ENCODE measurements at regions not wholly inside any gene's neighbourhood (a gene's known extent, or its start where the extent isn't known, plus 50 kb on each side); places are given as distances from the start of the nearest gene placed in this dataset.

DNA sequence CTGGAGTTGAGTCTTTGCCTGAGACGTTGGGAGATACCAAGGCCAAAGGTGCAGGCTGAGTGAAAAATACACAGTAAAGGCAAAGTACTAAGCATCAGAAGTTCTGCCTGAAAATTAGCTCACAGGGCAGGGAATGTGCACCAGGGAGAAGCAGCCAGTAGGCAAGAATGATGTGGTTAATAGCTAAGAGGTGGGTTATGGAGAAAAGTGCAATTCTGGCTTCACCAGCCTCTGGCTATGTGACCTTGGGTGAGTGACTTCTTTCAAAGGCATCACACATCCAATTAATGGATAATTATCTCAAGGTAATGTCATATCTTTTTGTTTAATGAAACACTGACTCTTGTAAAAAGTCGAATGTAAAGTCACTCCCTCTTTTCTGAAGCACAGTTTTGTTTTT, 230.7 kb upstream of the FGGY start:
- TF ChIP-seq POLR2AphosphoS5 (IDR thresholded peaks at IDR 0.05; ENCODE audit: low read depth, low read length), result no peak
- no peak for TF ChIP-seq TAF1 (IDR thresholded peaks at IDR 0.05; ENCODE audit: borderline replicate concordance, insufficient read depth, low read length)
- no peak for TF ChIP-seq SIN3A (IDR thresholded peaks at IDR 0.05; ENCODE audit: borderline replicate concordance, insufficient read depth, low read length)

Data from PFSK-1 (cell line).